CD4-positive, alpha-beta memory T cell (primary cell): ENCODE measurements at regions not wholly inside any gene's neighbourhood (a gene's known extent, or its start where the extent isn't known, plus 50 kb on each side); places are given as distances from the start of the nearest gene placed in this dataset.

Source experiments
- CTCF ChIA-PET: fragments of 350-600 bp; sonication (Branson Sonifier 250); formaldehyde crosslinking; loops from one replicate; lab custom pipeline; 2021; ENCODE audit warnings: inconsistent platforms; ENCODE audit not compliant: partially characterized antibody; lab: Charles Lee
- POLR2A ChIA-PET: fragments of 350-600 bp; sonication (Branson Sonifier 250); formaldehyde crosslinking; loops from one replicate; lab custom pipeline; 2021; ENCODE audit not compliant: partially characterized antibody; lab: Charles Lee
- DNase-seq, 5 donors: peaks; one replicate each; pipeline versions ENCODE4 v3.0.0 to v3.0.0-alpha.2; 2020 to 2022; ENCODE audit warnings: mixed read lengths in 1 of 5
- H3K27ac ChIP-seq: one replicate; pipeline ENCODE4 v1.7.0; 2013; ENCODE audit warnings: low read depth, low read length
- H3K27me3 ChIP-seq: 2 replicates; pipeline ENCODE4 v1.7.0; 2013; ENCODE audit warnings: mild to moderate bottlenecking, low read length, moderate library complexity; ENCODE audit not compliant: insufficient read depth
- H3K36me3 ChIP-seq: 2 replicates; pipeline ENCODE4 v1.7.0; 2013; ENCODE audit warnings: mild to moderate bottlenecking, low read length, moderate library complexity; ENCODE audit not compliant: insufficient read depth
- H3K4me1 ChIP-seq: 2 replicates; pipeline ENCODE4 v1.7.0; 2013; ENCODE audit warnings: mild to moderate bottlenecking, low read length, moderate library complexity; ENCODE audit not compliant: insufficient read depth
- H3K4me3 ChIP-seq, 2 donors: one replicate each; pipeline ENCODE4 v1.7.0; 2013; ENCODE audit warnings: low read length in 2 of 2, mild to moderate bottlenecking in 1 of 2
- H3K9me3 ChIP-seq, 2 donors: one replicate each; pipeline ENCODE4 v1.7.0; 2013; ENCODE audit warnings: low read length in 2 of 2, control low read depth in 1 of 2; ENCODE audit not compliant: control insufficient read depth in 1 of 2
- H3K27ac Mint-ChIP-seq, 7 donors: one replicate each; pipeline ENCODE4 v1.8.0; 2020 to 2021; ENCODE audit warnings: mixed read lengths in 7 of 7, mild to moderate bottlenecking in 6 of 7, inconsistent platforms in 3 of 7, moderate library complexity in 3 of 7
- H3K27me3 Mint-ChIP-seq, 2 donors: one replicate each; pipeline ENCODE4 v1.8.0; 2020 to 2021; ENCODE audit warnings: mixed read lengths in 2 of 2
- H3K36me3 Mint-ChIP-seq, 2 donors: one replicate each; pipeline ENCODE4 v1.8.0; 2020 to 2021; ENCODE audit warnings: mixed read lengths in 2 of 2, inconsistent platforms in 1 of 2, mild to moderate bottlenecking in 1 of 2
- H3K4me1 Mint-ChIP-seq, 4 donors: one replicate each; pipeline ENCODE4 v1.8.0; 2020 to 2021; ENCODE audit warnings: mixed read lengths in 4 of 4, mild to moderate bottlenecking in 1 of 4
- H3K4me3 Mint-ChIP-seq, 8 donors: one replicate each; pipeline ENCODE4 v1.8.0; 2020 to 2021; ENCODE audit warnings: mixed read lengths in 8 of 8, mild to moderate bottlenecking in 7 of 8, moderate library complexity in 6 of 8, inconsistent platforms in 3 of 8
- H3K9me3 Mint-ChIP-seq, 8 donors: one replicate each; pipeline ENCODE4 v1.8.0; 2020 to 2021; ENCODE audit warnings: mixed read lengths in 8 of 8, mild to moderate bottlenecking in 5 of 8, inconsistent platforms in 3 of 8, moderate library complexity in 1 of 8
- intact Hi-C: fragments of 100-400 bp; cut with micrococcal nuclease; formaldehyde crosslinking; loops from one replicate; pipeline ENCODE4 v1.15.1; 2023

GRCh38 chr1:101153692-101154091, 83.1 kb upstream of the S1PR1 start:
- ChIA-PET CTCF (interaction anchor here (1.7 kb wide), 1 partner anchor 135 kb away, joined by 4 read pairs; no protein-coding TSS in a partner anchor), POLR2A (no interaction called here)
- Mint-ChIP-seq H3K4me1 (peaks cover 0 to 3% (median under 1%) of the 10 kb centered on the region in 4 donors), H3K4me3 (no peak overlapping the region), H3K9me3 (no peaks in the 10 kb centered on the region), H3K36me3 (no peaks in the 10 kb centered on the region), H3K27ac (peak overlapping the region in 1 of 7 donors; percentile 13), H3K27me3 (no peaks in the 10 kb centered on the region)
- no peaks in the 10 kb centered on the region for H3K27me3 ChIP-seq
- intact Hi-C loops, result no loop called here
- DNase-seq, result no peak
- no peaks in the 10 kb centered on the region for H3K4me1 ChIP-seq
- H3K4me3 ChIP-seq, result no peak overlapping the region
- no peak overlapping the region for H3K27ac ChIP-seq
- H3K36me3 ChIP-seq, result no peaks in the 10 kb centered on the region
- H3K9me3 ChIP-seq, result no peaks in the 10 kb centered on the region

GRCh38 chr1:101152633-101153032, 84.2 kb upstream of the S1PR1 start:
- Histone ChIP-seq H3K36me3 (no peaks in the 10 kb centered on the region), H3K27me3 (no peaks in the 10 kb centered on the region), H3K4me3 (no peak overlapping the region), H3K27ac (no peak overlapping the region), H3K9me3 (no peaks in the 10 kb centered on the region), H3K4me1 (no peaks in the 10 kb centered on the region)
- Mint-ChIP-seq H3K4me1 (peaks cover 0 to 3% (median 0%) of the 10 kb centered on the region in 4 donors), H3K27me3 (no peaks in the 10 kb centered on the region), H3K9me3 (no peaks in the 10 kb centered on the region), H3K36me3 (no peaks in the 10 kb centered on the region), H3K4me3 (no peak overlapping the region), H3K27ac (peak overlapping the region in 1 of 7 donors; percentile 16)
- intact Hi-C loops, result no loop called here
- POLR2A ChIA-PET, result interaction anchor here (0.8 kb wide), 1 partner anchor 41 kb away, joined by 3 read pairs; no protein-coding TSS in a partner anchor
- CTCF ChIA-PET, result interaction anchor here (1.7 kb wide), 1 partner anchor 136 kb away, joined by 4 read pairs; no protein-coding TSS in a partner anchor
- DNase-seq, result no peak

GRCh38 chr1:101151286-101151685, 85.5 kb upstream of the S1PR1 start:
- Histone ChIP-seq H3K9me3 (no peaks in the 10 kb centered on the region), H3K27ac (no peak overlapping the region), H3K27me3 (no peaks in the 10 kb centered on the region), H3K36me3 (no peaks in the 10 kb centered on the region), H3K4me3 (no peak overlapping the region), H3K4me1 (no peaks in the 10 kb centered on the region)
- Mint-ChIP-seq H3K4me1 (peaks cover 0 to 3% (median 1%) of the 10 kb centered on the region in 4 donors), H3K4me3 (no peak overlapping the region), H3K27ac (no peak overlapping the region), H3K9me3 (no peaks in the 10 kb centered on the region), H3K27me3 (no peaks in the 10 kb centered on the region), H3K36me3 (no peaks in the 10 kb centered on the region)
- POLR2A ChIA-PET, result no interaction called here
- CTCF ChIA-PET, result interaction anchor here (1.1 kb wide), 1 partner anchor 87 kb away, joined by 3 read pairs; no protein-coding TSS in a partner anchor
- DNase-seq, result no peak
- intact Hi-C loops, result no loop called here

- H3K27me3 Mint-ChIP-seq, result no peaks in the 10 kb centered on the region
- Histone ChIP-seq H3K36me3 (no peaks in the 10 kb centered on the region), H3K4me3 (no peak overlapping the region), H3K4me1 (no peaks in the 10 kb centered on the region), H3K9me3 (no peaks in the 10 kb centered on the region), H3K27ac (no peak overlapping the region), H3K27me3 (no peaks in the 10 kb centered on the region)
- no peaks in the 10 kb centered on the region for H3K9me3 Mint-ChIP-seq
- ChIA-PET POLR2A (no interaction called here), CTCF (interaction anchor here (1.1 kb wide), 1 partner anchor 88 kb away, joined by 3 read pairs; no protein-coding TSS in a partner anchor)
- H3K27ac Mint-ChIP-seq, result no peak overlapping the region
- no peak for DNase-seq
- intact Hi-C loops, result no loop called here
- H3K4me1 Mint-ChIP-seq, result peaks cover 0 to 3% (median 1%) of the 10 kb centered on the region in 4 donors
- H3K36me3 Mint-ChIP-seq, result no peaks in the 10 kb centered on the region
- H3K4me3 Mint-ChIP-seq, result no peak overlapping the region
These were observed 86.1 kb upstream of the S1PR1 start for GRCh38 chr1:101150670-101151069.

- intact Hi-C loops, result no loop called here
- H3K27ac ChIP-seq, result no peak overlapping the region
- Mint-ChIP-seq H3K4me3 (no peak overlapping the region), H3K4me1 (peaks cover 0 to 3% (median 1%) of the 10 kb centered on the region in 4 donors), H3K27me3 (no peaks in the 10 kb centered on the region), H3K9me3 (no peaks in the 10 kb centered on the region), H3K27ac (no peak overlapping the region), H3K36me3 (no peaks in the 10 kb centered on the region)
- ChIA-PET CTCF (interaction anchor here (0.9 to 1.1 kb wide), 2 partner anchors 11 to 88 kb away, joined by 3 to 5 read pairs; no protein-coding TSS in a partner anchor), POLR2A (no interaction called here)
- no peaks in the 10 kb centered on the region for H3K4me1 ChIP-seq
- no peaks in the 10 kb centered on the region for H3K36me3 ChIP-seq
- DNase-seq, result no peak
- H3K4me3 ChIP-seq, result no peak overlapping the region
- no peaks in the 10 kb centered on the region for H3K9me3 ChIP-seq
- H3K27me3 ChIP-seq, result no peaks in the 10 kb centered on the region
These were observed 86.6 kb upstream of the S1PR1 start for GRCh38 chr1:101150266-101150665.

- H3K36me3 Mint-ChIP-seq, result no peaks in the 10 kb centered on the region
- POLR2A ChIA-PET, result no interaction called here
- no peaks in the 10 kb centered on the region for H3K27me3 Mint-ChIP-seq
- no peaks in the 10 kb centered on the region for H3K4me1 ChIP-seq
- no peak for DNase-seq
- CTCF ChIA-PET, result no interaction called here
- H3K27me3 ChIP-seq, result no peaks in the 10 kb centered on the region
- H3K36me3 ChIP-seq, result no peaks in the 10 kb centered on the region
- intact Hi-C loops, result no loop called here
- peaks cover 0 to 3% (median 1%) of the 10 kb centered on the region in 4 donors for H3K4me1 Mint-ChIP-seq
- H3K27ac Mint-ChIP-seq, result no peak overlapping the region
- H3K9me3 Mint-ChIP-seq, result no peaks in the 10 kb centered on the region
- H3K9me3 ChIP-seq, result no peaks in the 10 kb centered on the region
- no peak overlapping the region for H3K4me3 Mint-ChIP-seq
- H3K4me3 ChIP-seq, result no peak overlapping the region
- no peak overlapping the region for H3K27ac ChIP-seq
These were observed 87.8 kb upstream of the S1PR1 start for GRCh38 chr1:101148980-101149379.

- Histone ChIP-seq H3K36me3 (no peaks in the 10 kb centered on the region), H3K9me3 (no peaks in the 10 kb centered on the region), H3K27ac (no peak overlapping the region), H3K4me3 (no peak overlapping the region), H3K27me3 (no peaks in the 10 kb centered on the region), H3K4me1 (no peaks in the 10 kb centered on the region)
- no peak overlapping the region for H3K27ac Mint-ChIP-seq
- intact Hi-C loops, result no loop called here
- POLR2A ChIA-PET, result no interaction called here
- H3K36me3 Mint-ChIP-seq, result no peaks in the 10 kb centered on the region
- no peak overlapping the region for H3K4me3 Mint-ChIP-seq
- no peak for DNase-seq
- H3K4me1 Mint-ChIP-seq, result peaks cover 0 to 3% (median 1%) of the 10 kb centered on the region in 4 donors
- no peaks in the 10 kb centered on the region for H3K9me3 Mint-ChIP-seq
- no peaks in the 10 kb centered on the region for H3K27me3 Mint-ChIP-seq
- CTCF ChIA-PET, result no interaction called here
These were observed 89.4 kb upstream of the S1PR1 start for GRCh38 chr1:101147381-101147780.
